GM23248 (cell line): ENCODE measurements at regions not wholly inside any gene's neighbourhood (a gene's known extent, or its start where the extent isn't known, plus 50 kb on each side); places are given as distances from the start of the nearest gene placed in this dataset.

ENCODE experiments used
- EZH2 ChIP-seq: fragments of 200-600 bp; sonication (generic); IDR thresholded peaks from 2 replicates; pipeline ENCODE4 v1.6.1; 2018; ENCODE audit warnings: antibody characterized with exemption, mild to moderate bottlenecking; ENCODE audit not compliant: insufficient read depth, poor library complexity, severe bottlenecking
- EZH2phosphoT487 ChIP-seq: fragments of 200-600 bp; sonication (generic); IDR thresholded peaks from 2 replicates; pipeline ENCODE4 v1.6.1; 2018; ENCODE audit warnings: antibody characterized with exemption, moderate library complexity, mild to moderate bottlenecking, low read depth; ENCODE audit not compliant: insufficient read depth

- TF ChIP-seq EZH2 (no peak), EZH2phosphoT487 (no peak)
These were observed 828.1 kb upstream of the GRAMD2B start for GRCh38 chr5:125595095-125595494.
